GM19238 (cell line): ENCODE measurements at regions not wholly inside any gene's neighbourhood (a gene's known extent, or its start where the extent isn't known, plus 50 kb on each side); places are given as distances from the start of the nearest gene placed in this dataset.

Experiments
- DNase-seq: peaks from one replicate; pipeline ENCODE4 v3.0.0; 2011; ENCODE audit warnings: low spot score; ENCODE audit not compliant: insufficient read length

DNA sequence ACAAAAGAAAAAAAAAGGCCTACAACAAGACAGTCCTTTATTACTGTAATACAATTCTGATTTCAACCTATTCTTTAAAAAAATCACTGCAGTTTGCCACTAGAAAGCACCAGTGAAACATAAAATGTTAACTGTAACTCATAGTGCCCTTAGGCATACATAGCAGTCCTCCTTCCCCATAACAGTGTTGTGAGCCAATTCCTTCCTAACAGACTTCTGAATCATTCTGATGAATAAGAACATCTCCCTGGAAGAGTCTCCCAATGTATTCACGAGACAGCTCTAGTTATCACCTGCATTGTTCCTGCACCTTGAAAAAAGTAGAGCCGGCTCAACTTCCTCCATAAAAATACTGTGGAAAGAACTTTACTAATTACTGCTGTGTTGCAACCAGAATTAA lies 213.6 kb upstream of the FSCB start:
- no peak for DNase-seq

DNA sequence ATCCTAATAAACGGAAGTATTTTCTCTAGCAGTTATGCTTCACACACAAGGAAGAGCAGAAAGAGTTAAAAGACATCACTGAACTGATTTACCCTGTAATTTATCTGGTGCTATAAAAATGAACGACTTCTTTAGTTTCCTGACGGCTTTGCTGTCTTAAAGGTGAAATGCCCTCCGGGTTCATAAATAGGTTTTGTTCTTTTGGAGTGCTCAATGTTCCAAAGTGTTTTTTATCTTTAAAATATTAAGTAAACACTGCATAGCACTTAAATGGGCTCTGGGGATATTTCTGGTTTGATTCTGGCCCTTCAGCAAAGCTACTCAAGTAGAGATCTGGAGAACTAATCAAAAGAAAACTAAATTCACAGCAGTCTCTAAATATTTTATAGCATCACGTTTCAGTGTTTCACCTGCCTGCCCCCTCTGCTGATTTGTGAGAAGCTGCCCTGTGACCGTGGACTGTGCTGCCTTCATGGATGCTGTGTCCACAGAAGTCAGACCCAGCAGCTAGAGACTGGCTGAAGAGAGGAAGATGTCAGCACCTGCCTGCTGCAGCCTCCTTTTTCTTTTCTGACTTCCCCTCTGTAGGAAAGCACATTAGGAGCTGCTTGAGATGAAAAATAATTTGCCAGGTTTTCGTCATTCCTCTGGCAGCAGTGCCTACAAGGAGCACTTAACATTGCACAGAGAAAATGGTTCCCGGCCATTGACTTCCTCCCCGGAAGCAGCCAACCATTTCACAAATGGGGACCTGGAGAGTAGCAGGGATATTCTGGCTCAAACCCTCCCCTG lies 205.1 kb upstream of the FSCB start:
- DNase-seq, result no peak

DNA sequence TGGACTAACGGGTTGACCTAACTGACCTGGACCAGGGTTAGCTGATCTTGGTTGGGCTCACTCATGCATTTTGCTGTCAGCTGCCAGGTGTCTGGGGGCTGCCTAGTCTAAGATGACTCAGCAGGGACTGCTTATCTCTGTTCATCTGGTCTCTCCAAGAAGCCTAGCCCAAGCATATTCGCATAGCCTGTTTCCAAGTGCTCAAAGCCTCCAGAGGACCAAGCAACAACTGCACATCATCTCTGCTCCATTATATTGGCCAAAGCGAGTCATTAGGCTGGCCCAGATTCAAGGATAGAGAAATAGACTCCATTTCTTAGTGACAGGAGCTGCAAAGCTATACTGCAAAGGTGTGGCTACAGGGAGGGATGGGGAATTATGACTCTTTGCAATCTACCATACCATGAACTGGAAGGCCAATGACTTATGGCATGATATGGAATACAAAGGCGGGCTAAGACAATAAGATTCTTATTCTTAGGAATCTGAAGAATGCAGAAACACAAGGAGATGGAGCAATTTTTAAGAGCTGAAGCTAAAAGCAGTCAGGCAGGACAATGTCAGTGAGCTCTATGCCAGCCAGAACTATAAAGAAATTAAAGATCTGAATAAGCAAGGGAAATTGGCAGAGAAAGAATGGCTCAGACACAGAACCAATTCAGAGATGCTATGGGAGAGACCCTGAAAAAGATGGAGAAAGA lies 194.6 kb upstream of the FSCB start:
- DNase-seq, result no peak

DNA sequence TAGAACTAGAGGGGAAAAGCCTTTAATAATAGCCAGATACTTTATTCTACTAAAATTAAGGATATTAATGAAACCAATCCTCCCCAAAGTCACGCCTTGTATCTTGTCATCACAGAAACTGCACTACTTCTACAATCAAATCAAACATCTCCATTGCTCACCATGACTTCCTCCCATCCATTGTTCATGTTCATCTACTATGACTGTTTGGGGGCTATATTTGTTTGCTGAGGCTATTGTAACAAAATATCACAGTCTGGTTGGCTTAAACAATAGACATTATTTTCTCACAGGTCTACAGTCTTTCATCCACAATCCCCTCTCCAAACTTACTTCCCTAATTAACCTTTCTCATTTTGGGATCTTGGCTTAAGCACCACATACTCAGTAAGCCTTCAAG lies 193.6 kb upstream of the FSCB start:
- DNase-seq, result no peak

DNA sequence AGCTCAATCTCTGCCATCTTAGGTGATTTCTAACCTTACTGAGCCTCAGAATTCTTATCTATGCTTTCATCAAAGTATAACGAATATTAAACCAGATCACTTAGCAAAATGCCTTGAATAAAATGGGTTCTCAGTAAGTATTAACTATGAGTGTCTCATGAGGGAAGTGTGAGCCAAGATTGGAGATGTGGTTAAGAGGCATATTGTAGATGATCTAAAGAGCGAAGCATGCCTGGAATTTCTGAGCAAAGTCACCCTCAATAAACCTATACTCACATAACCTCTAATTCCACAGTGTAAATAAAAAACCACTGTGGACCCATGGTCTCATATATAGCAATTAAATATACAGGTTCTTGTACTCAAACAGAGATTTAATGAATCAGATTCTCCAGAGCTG lies 193.1 kb upstream of the FSCB start:
- DNase-seq, result no peak

DNA sequence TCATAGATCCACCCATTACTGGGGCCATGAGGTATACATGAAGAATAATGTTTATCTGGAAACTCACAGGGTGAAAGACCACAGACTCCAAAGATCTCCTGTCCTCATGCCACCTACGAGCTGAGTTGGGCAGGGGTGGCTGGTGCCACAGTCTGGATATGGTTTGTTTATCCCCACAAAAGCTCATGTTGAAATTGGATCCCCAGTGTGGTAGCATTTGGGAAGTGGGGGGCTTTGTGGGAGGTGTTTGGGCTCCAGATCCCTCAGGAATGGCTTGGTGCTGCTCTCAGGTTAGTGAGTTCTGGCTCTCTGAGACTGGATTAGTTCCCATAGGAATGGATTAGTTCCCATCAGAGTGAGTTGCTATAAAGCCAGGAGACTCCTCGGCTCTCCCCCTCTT lies 192.3 kb upstream of the FSCB start:
- no peak for DNase-seq

DNA sequence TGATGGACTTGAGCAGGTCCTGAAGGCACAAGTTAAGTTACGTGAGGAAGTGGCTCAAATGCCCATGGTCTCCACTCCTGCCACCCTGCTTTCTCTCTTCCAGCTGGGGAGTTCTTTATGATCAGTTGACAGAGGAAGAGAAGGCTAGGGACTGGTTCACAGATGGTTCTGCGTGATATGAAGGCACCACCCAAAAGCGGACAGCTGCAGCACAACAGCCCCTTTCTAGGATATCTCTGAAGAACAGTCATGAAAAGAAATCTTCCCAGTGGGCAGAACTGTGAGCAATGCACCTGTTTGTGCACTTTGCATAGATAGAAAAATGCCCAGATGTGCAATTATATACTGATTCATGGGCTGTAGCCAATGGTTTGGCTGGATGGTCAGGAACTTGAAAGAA lies 162.4 kb upstream of the FSCB start:
- DNase-seq, result no peak

DNA sequence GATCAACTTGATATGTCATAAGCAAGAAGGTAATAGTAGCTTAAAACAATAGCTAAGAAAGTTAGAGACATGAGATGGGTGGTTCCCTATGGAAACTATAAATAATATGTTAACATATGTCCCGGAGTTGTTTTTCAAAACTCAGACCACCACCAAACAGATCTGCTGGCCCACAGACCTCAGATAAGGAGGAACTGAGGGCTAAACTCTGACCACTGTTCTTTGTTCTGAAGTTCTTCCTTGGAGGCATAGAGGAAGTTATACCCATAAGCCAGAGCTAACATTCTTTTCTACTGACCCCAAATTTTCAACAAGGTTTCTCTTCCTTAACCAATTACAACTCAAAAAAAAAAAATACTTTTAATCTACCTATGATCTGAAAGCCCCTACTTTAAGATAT lies 156.1 kb upstream of the FSCB start:
- no peak for DNase-seq

DNA sequence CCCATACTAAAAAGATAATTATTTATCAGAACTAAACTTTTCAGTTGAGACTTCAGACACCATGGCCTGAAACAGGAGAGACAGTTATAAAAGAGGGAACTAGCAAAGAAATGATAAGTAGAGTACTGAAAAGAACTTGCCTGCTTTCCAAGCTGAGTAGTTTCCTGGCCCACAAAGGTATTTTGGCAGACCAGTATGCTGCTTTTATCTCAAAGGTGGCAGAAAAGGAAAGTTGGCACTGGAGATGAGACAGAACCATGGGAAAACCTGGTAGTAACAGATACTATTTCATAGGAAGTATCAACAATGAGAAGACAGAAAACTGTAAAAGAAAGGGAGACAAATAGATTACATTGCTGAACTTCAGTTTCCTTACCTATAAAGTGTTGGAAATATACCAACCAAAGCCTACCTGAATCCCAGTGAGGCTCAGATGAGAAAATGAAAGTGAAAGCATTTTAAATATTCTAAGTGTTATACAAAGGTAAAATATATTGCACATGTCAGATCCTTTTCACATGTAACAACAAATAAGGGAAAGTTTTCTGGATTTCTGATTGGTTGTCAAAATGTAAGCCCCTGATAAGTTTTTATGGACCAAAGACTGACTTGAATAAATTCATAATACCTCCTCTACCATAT lies 155.3 kb upstream of the FSCB start:
- DNase-seq, result no peak

DNA sequence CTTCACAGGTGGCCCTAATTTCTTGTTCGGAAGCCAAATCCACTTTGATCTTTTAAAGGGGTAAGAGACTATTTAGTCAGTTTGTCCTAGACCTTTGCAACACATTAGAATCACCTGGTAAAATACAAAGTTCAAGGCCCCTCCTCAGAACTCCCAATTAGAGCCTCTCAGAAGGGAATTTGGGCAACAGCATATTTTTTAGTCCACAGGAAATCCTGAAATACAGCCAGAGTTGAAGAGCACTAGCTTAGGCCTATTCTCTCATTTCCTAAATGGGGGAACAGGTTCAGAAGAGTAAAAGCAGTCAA lies 151.3 kb upstream of the FSCB start:
- no peak for DNase-seq

DNA sequence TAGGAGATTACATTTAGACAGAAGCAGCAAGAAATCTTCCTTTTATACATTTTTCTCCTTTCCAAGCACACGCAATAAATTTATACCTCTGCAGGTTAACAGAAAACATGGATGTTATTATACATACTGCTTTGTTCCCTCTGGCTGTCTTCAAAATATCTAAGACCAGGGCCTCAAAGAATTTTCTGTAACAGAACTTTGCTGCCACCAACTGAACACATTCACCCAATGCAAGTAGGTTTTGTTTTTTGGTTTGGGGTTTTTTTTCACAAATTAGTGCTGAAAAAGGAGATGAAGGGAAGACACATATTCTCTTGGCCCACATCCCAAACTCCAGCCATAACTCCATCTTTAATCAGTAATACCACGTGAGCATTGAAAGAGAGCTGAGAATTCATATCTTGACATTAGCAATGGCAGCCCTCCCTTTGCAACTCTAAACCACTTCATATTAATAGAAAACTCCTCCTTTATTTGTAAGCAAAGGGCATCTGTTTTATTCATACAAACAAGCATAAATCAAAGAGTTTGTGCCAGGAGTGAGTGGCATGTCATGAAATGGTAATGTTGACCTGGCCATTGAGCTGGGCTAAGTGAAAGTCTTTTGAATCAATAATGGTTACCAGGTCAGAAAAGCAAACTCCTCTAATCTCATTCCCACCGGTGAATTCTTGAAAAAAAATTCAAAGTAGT lies 150.8 kb upstream of the FSCB start:
- DNase-seq, result no peak

DNA sequence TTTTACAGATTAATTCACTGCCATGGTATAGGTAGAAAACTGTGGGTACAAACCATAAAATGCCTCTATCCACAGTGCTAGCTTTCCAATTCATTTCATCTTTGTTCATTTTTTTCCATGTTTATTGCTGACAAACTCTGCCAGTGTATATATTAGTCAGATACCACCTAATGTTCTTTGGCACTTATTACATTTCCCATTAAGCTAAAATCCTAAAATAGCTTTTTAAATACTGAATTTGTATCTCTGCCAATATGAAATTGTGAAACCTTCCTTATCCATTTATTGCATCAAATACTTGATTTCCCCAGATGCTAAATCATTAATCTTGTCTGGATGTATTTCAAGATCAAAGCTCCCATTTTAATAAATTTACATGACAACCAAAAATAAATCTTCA lies 150.1 kb upstream of the FSCB start:
- no peak for DNase-seq

DNA sequence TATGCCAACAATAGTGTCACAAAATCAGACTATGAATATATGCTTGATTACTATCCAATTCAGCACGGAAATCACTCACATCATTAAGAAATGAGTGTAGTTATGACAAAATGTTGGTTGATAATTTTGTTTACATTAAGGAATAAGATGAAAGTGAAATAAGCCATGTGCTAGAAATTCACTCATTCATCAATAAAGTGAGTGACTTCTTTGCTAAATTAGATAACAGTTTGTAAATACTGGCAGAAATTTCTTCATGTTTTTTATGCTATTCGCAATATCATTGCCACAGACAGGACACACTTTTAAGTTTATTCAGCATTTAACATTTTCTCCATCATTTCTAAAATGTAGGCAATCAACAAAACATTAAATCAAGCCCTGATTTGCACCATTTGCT lies 147.5 kb upstream of the FSCB start:
- no peak for DNase-seq

DNA sequence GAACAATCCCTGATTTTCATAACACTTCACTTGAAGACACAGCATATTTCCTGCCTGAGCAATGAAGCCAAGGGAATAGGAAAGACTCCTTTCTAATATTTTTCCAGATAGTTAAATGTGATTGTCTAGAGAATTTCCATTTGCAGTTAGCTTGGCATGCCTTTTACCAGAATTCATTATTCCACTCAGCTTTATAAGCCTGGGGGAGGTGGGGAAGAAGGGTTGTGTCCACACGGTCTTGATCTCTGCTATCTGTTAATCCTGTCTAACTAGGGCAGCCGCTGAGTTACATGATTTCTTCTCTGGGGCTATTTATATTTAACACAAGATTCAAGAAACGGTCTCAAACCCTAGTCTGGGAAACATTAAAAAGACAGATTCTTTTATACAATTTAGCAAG lies 146.6 kb upstream of the FSCB start:
- DNase-seq, result no peak

DNA sequence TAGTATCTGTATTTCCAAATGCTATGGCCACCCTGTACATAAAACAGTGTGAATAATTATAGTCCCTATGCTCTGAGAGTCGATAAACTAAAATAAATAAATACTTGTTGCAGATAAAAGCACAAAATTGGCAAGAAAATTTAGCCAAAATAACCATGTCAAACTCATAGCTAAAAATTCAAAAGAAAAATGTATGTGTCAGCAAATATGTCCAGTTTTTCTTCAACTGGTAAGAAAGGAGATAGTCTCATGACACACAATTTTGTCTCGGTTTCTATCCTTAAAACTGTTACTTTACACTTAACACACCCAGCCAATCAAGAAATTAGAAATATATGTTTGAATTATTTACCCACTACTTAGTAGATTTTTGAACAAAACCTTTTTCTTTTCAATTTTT lies 145.6 kb upstream of the FSCB start:
- DNase-seq, result no peak

DNA sequence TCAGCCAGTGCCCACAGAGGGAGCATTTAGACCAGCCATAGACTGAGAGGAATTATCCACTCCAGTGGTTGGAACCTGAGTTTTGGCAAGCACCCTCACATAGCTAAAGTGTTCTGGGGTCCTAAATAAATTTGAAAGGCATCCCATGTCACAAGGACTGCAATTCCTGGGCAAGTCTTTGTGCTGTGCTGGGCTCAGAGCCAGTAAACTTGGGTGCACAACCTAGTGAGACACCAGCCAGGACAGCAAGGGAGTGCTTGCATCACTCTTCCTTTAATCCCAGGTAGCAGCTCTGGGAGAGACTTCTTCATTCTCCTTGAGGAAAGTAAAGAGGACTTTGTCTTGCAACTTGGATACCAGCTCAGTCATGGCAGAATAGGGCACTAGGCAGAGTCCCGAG lies 142.0 kb upstream of the FSCB start:
- no peak for DNase-seq

DNA sequence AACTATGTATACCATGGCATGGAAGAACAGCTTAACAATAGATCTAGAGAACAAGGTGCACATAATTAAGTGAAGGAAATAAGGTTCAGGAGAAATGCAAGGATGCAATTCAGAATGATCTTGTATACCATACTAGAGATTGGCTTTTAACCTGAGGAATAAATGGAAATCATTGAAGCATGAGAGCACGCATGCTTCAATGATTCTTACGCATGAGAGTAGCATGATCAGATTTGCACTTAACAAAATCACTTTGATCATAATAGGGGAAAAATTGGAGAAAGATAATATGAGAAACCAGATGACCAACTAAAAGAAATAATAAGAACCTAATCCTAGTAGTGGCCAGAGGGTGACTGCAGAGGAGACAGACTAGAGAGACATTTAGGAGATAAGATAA lies 133.3 kb upstream of the FSCB start:
- no peak for DNase-seq

DNA sequence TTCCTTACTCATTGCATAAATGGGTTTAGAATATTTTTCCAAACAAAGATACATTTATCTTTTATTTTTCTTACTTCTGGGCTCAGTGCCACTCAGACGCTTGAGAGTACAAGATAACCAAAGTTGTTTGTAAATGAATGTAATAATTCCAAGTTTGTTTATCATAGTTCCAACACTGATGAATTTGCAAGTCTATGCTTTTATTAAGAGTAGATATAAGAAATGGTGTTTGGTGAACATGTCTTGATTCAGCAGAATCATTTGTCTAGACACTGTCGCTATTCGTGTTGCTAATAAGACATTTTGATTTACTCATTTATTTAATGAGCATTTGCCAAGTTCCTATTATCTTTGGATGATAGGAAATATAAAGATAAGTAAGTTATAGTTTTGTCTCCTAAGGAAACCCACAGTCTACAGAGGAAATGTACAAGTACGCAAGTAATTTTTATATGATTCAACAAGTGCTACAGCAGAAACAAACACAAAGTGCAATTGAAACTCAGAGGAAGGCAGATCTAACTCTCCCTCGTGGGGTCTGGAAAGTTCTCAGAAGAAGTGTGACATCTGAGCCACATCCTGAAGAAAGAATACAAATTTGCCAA lies 132.8 kb upstream of the FSCB start:
- DNase-seq, result no peak

DNA sequence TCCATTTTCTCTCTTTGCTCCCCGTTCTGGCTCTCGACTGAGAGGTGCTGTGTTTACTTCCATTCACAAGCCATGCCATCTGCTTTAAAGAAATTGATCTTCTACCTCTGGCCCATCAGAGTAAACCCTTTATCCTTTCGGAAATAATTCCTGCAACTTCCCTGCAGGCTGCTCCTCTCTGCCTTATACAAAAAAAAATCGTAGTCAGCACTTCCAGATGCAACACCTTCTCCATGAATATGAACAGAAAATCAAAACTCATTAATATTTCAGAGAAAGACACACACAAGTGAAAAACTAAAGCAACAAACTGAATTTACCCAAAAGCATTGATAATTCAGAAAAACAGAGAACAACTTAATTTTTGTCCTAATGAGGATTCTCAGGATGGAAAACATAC lies 127.6 kb upstream of the FSCB start:
- no peak for DNase-seq

DNA sequence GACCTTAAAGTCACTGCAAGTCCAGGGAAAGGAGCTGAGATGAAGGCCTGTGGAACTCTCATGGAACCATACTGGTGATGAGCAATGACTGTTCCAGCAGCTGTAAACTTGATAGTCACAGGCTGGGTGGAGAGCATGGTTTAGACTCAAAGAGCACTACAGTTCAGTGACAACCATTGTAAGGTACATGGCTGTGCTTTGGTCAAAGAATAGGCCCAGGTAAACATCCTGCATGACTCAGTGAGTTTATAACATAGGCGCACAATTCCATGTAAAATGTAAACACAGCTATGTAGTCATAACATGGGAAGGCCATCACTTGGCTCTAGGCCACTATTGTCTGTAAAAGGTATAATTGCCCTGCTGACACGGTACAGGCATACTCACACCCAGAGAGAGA lies 119.3 kb upstream of the FSCB start:
- DNase-seq, result no peak

DNA sequence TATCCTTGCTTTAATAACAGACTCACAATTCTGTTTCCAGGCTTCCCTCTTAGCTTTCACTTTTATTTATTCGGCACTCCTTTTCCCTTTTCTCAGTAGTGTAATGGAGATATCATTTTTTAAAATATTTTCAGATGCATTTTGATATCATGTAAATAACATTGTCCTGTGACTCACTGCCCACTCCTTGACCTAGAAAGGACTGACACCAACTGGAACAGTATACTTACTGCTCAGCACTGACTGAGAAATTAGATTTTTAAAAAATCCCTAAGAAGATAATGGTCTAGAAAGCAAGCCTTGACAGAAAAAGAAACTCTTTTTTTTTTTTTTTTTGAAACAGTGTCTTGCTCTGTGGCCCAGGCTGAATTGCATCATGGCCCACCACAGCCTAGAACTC lies 118.0 kb upstream of the FSCB start:
- no peak for DNase-seq
